ENCODE measurements at regions not wholly inside any gene's neighbourhood (a gene's known extent, or its start where the extent isn't known, plus 50 kb on each side); places are given as distances from the start of the nearest gene placed in this dataset.

DNA sequence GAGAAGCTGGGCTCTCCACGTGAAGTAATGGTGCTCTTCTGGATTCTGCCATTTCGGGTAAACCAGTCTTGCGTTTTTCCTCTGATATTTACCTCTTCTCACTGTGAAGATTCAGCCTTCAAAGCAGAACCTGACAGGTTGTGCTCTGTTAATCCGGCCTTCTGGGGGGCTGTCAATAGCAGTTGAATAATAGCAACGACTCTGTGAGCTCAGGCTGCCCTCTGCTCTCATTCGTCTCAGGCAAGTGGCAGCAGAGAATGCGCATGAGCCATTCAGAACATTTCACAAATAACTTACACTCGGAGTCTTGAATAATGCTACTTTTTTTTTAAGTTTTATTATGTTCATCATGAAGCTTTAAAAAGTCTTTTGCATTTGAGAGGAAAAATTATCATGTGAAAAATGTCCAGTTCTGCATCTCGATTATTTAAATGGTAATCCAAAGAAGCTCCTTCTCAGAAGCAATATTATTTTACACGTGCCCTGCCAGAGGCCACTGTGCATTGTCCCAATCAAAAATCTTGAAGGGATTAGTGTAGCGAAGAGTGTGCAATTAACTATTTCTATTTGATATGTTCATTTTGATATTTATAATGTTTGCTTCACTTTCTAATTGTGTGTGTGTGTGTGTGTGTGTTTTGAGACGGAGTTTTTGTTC lies 354.2 kb upstream of the FAT1 start:
- TF ChIP-seq, protein P1, sequence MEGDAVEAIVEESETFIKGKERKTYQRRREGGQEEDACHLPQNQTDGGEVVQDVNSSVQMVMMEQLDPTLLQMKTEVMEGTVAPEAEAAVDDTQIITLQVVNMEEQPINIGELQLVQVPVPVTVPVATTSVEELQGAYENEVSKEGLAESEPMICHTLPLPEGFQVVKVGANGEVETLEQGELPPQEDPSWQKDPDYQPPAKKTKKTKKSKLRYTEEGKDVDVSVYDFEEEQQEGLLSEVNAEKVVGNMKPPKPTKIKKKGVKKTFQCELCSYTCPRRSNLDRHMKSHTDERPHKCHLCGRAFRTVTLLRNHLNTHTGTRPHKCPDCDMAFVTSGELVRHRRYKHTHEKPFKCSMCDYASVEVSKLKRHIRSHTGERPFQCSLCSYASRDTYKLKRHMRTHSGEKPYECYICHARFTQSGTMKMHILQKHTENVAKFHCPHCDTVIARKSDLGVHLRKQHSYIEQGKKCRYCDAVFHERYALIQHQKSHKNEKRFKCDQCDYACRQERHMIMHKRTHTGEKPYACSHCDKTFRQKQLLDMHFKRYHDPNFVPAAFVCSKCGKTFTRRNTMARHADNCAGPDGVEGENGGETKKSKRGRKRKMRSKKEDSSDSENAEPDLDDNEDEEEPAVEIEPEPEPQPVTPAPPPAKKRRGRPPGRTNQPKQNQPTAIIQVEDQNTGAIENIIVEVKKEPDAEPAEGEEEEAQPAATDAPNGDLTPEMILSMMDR (IDR thresholded peaks at IDR 0.05; ENCODE audit: insufficient read depth, low read length, poor library complexity, severe bottlenecking): no peak
- no peak for TF ChIP-seq EZH2phosphoT487 (conservative IDR thresholded peaks at IDR 0.05; ENCODE audit: low read length)

Data from SU-DHL-6 (cell line).